ENCODE measurements at regions not wholly inside any gene's neighbourhood (a gene's known extent, or its start where the extent isn't known, plus 50 kb on each side); places are given as distances from the start of the nearest gene placed in this dataset.

DNA sequence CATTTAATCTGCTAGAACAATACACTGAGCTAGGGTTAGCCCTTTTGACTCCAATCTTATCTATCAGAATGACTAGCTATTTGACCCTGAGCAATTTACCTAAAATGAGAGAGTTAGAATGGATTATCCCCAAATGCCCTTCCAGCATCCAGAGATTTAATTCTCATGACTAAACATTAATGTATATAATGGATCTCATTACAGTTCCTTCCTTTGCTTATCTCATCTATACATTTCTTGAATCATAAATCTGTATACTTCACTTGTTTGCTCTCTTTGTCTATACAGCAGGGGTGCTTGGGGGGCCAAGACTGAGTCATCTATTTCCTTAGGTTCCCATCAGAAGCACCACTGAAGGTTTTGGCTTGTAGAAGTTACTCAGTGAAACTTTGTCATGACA is 565.8 kb downstream of the IGSF11 start:
- TF ChIP-seq RAD21 (IDR thresholded peaks at IDR 0.05; ENCODE audit: low read length) (no peak), CHD2 (IDR thresholded peaks at IDR 0.05; ENCODE audit: low read length, partially characterized antibody) (no peak), POLR2AphosphoS5 (IDR thresholded peaks at IDR 0.05; ENCODE audit: low read depth, low read length) (no peak), MAX (IDR thresholded peaks at IDR 0.05; ENCODE audit: low read depth) (no peak), EP300 (IDR thresholded peaks at IDR 0.05; ENCODE audit: borderline replicate concordance in 1 of 2, low read depth in 1 of 2, low read length in 1 of 2) (no peak), RFX5 (IDR thresholded peaks at IDR 0.05; ENCODE audit: low read length) (no peak), REST (IDR thresholded peaks at IDR 0.05; ENCODE audit: low read depth, low read length) (no peak)
- TF ChIP-seq, protein P1, sequence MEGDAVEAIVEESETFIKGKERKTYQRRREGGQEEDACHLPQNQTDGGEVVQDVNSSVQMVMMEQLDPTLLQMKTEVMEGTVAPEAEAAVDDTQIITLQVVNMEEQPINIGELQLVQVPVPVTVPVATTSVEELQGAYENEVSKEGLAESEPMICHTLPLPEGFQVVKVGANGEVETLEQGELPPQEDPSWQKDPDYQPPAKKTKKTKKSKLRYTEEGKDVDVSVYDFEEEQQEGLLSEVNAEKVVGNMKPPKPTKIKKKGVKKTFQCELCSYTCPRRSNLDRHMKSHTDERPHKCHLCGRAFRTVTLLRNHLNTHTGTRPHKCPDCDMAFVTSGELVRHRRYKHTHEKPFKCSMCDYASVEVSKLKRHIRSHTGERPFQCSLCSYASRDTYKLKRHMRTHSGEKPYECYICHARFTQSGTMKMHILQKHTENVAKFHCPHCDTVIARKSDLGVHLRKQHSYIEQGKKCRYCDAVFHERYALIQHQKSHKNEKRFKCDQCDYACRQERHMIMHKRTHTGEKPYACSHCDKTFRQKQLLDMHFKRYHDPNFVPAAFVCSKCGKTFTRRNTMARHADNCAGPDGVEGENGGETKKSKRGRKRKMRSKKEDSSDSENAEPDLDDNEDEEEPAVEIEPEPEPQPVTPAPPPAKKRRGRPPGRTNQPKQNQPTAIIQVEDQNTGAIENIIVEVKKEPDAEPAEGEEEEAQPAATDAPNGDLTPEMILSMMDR (IDR thresholded peaks at IDR 0.05) = no peak
- TF ChIP-seq, protein P2, sequence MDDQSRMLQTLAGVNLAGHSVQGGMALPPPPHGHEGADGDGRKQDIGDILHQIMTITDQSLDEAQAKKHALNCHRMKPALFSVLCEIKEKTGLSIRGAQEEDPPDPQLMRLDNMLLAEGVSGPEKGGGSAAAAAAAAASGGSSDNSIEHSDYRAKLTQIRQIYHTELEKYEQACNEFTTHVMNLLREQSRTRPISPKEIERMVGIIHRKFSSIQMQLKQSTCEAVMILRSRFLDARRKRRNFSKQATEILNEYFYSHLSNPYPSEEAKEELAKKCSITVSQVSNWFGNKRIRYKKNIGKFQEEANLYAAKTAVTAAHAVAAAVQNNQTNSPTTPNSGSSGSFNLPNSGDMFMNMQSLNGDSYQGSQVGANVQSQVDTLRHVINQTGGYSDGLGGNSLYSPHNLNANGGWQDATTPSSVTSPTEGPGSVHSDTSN (IDR thresholded peaks at IDR 0.05) = no peak
